ENCODE measurements at regions not wholly inside any gene's neighbourhood (a gene's known extent, or its start where the extent isn't known, plus 50 kb on each side); places are given as distances from the start of the nearest gene placed in this dataset.
"Not testable (repeated sequence)": the region's sequence is repeated elsewhere in the genome, so short reads cannot be mapped to it uniquely, and the experiment has no call there.

- DNase-seq (ENCODE audit: low spot score): no peak
Observed at GRCh38 chr1:165965857-165966256, 138.4 kb downstream of the UCK2 start.

GRCh38 chr1:165969366-165969765, 142.0 kb downstream of the UCK2 start:
- not testable (repeated sequence) for DNase-seq (ENCODE audit: low spot score)

- DNase-seq (ENCODE audit: low spot score): no peak
Observed at GRCh38 chr1:165974598-165975131, 147.3 kb downstream of the UCK2 start.

GRCh38 chr1:165988275-165988674, 160.9 kb downstream of the UCK2 start:
- DNase-seq (ENCODE audit: low spot score): peak; percentile 31

- DNase-seq (ENCODE audit: low spot score): no peak
Observed at GRCh38 chr1:165988817-165989216, 161.4 kb downstream of the UCK2 start.

GRCh38 chr1:165992533-165992932, 165.1 kb downstream of the UCK2 start:
- DNase-seq (ENCODE audit: low spot score): no peak

GRCh38 chr1:165994107-165994506, 166.7 kb downstream of the UCK2 start:
- no peak for DNase-seq (ENCODE audit: low spot score)

- DNase-seq (ENCODE audit: low spot score): no peak
Observed at GRCh38 chr1:165999826-166000225, 167.0 kb downstream of the FAM78B start.

- no peak for DNase-seq (ENCODE audit: low spot score)
Observed at GRCh38 chr1:166007176-166007575, 159.6 kb downstream of the FAM78B start.

- no peak for DNase-seq (ENCODE audit: low spot score)
Observed at GRCh38 chr1:166013232-166013631, 153.6 kb downstream of the FAM78B start.

GRCh38 chr1:166017395-166017794, 149.4 kb downstream of the FAM78B start:
- DNase-seq (ENCODE audit: low spot score): no peak

Measured in HT-29 (cell line).